ENCODE measurements at regions not wholly inside any gene's neighbourhood (a gene's known extent, or its start where the extent isn't known, plus 50 kb on each side); places are given as distances from the start of the nearest gene placed in this dataset.

DNA sequence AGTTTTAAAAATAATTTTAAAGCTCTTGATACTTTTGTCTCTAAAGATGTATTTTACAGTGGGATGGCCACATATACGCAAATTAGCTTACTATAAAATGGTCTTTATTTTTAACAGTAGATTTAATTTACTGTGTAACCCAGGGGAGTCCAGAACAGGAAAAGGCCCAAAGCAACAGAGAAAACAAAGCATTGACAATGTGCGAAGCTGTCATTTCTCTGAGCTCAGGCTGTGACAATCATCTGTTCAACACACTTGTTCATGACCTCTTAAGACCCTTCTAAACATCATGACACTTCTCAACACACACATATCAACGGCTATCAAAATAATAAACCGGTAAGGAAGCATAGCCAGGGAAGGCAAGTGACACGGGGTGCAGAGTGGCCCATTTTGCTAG is 499.6 kb upstream of the MPDZ start:
- TF ChIP-seq, protein P1, sequence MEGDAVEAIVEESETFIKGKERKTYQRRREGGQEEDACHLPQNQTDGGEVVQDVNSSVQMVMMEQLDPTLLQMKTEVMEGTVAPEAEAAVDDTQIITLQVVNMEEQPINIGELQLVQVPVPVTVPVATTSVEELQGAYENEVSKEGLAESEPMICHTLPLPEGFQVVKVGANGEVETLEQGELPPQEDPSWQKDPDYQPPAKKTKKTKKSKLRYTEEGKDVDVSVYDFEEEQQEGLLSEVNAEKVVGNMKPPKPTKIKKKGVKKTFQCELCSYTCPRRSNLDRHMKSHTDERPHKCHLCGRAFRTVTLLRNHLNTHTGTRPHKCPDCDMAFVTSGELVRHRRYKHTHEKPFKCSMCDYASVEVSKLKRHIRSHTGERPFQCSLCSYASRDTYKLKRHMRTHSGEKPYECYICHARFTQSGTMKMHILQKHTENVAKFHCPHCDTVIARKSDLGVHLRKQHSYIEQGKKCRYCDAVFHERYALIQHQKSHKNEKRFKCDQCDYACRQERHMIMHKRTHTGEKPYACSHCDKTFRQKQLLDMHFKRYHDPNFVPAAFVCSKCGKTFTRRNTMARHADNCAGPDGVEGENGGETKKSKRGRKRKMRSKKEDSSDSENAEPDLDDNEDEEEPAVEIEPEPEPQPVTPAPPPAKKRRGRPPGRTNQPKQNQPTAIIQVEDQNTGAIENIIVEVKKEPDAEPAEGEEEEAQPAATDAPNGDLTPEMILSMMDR (IDR thresholded peaks at IDR 0.05; ENCODE audit: low read depth, low read length): no peak
- no peak for TF ChIP-seq EZH2phosphoT487 (IDR thresholded peaks at IDR 0.05; ENCODE audit: low read depth)
- H3K79me2 ChIP-seq (ENCODE audit: low read length): no peaks in the 10 kb centered on the region
- no peaks in the 10 kb centered on the region for H3K9me3 ChIP-seq (ENCODE audit: insufficient read depth, low read length)
- no peak overlapping the region for H3K9ac ChIP-seq (ENCODE audit: low read length)
- H3K4me1 ChIP-seq (ENCODE audit: low read length): no peaks in the 10 kb centered on the region
- H3K27ac ChIP-seq (ENCODE audit: low read length): no peak overlapping the region
- no peaks in the 10 kb centered on the region for H4K20me1 ChIP-seq (ENCODE audit: insufficient read depth, low read length)
- no peaks in the 10 kb centered on the region for H3K27me3 ChIP-seq (ENCODE audit: low read depth, low read length)
- no peak overlapping the region for H3K4me3 ChIP-seq (ENCODE audit: low read length)
- H3K4me2 ChIP-seq (ENCODE audit: low read length): no peak overlapping the region
- H2AFZ ChIP-seq (ENCODE audit: low read depth, low read length): no peak overlapping the region
- no peaks in the 10 kb centered on the region for H3K36me3 ChIP-seq (replicated peaks; ENCODE audit: low read depth, low read length)

DNA sequence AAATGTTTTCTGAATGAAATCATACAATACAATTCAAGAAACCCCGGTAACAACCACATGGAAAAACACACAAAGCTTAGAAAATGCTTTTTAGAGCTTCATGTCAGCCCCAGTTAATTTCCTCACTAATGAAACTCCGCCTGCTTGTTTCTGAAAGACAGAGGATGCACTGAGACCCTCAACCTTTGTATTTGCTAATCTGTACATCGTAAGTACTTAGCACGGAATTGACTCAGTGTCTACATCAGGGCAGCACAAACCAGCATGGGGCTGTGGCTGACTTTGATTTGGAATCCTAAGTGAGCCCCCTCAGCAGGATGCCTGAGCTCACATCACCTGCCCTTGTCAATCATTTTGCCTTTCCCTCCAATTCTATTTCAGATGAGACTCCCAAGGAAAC is 499.1 kb upstream of the MPDZ start:
- no peaks in the 10 kb centered on the region for H3K79me2 ChIP-seq (ENCODE audit: low read length)
- no peak overlapping the region for H3K27ac ChIP-seq (ENCODE audit: low read length)
- no peak overlapping the region for H2AFZ ChIP-seq (ENCODE audit: low read depth, low read length)
- H3K27me3 ChIP-seq (ENCODE audit: low read depth, low read length): no peaks in the 10 kb centered on the region
- no peaks in the 10 kb centered on the region for H3K9me3 ChIP-seq (ENCODE audit: insufficient read depth, low read length)
- no peak overlapping the region for H3K4me3 ChIP-seq (ENCODE audit: low read length)
- no peaks in the 10 kb centered on the region for H3K4me1 ChIP-seq (ENCODE audit: low read length)
- H3K36me3 ChIP-seq (replicated peaks; ENCODE audit: low read depth, low read length): no peaks in the 10 kb centered on the region
- no peaks in the 10 kb centered on the region for H4K20me1 ChIP-seq (ENCODE audit: insufficient read depth, low read length)
- TF ChIP-seq, protein P1 (IDR thresholded peaks at IDR 0.05; ENCODE audit: low read depth, low read length): no peak
- no peak for TF ChIP-seq EZH2phosphoT487 (IDR thresholded peaks at IDR 0.05; ENCODE audit: low read depth)
- H3K4me2 ChIP-seq (ENCODE audit: low read length): no peak overlapping the region
- no peak overlapping the region for H3K9ac ChIP-seq (ENCODE audit: low read length)

DNA sequence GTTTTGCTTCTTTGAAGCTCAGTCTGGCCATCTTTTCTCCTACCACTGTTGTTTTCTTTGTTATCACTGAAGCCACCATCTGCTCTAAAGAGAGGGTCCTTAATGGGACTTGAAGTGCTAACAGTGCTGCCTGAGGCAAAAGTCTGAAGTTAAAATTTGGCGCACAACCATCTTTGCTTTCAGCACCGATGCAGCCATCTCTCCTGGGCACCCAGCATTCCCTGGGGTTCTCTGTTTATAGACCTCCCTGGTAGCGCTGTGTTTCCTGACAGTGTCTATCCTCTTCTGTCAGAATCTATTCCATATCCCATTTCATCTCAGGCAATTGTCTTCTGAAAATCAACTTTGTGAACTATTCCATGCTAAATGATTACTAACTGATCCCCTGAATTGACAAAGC is 491.5 kb upstream of the MPDZ start:
- H3K4me2 ChIP-seq (ENCODE audit: low read length): no peak overlapping the region
- no peak overlapping the region for H3K27ac ChIP-seq (ENCODE audit: low read length)
- H3K36me3 ChIP-seq (replicated peaks; ENCODE audit: low read depth, low read length): no peaks in the 10 kb centered on the region
- TF ChIP-seq, protein P1 (IDR thresholded peaks at IDR 0.05; ENCODE audit: low read depth, low read length): no peak
- TF ChIP-seq EZH2phosphoT487 (IDR thresholded peaks at IDR 0.05; ENCODE audit: low read depth): no peak
- no peak overlapping the region for H3K4me3 ChIP-seq (ENCODE audit: low read length)
- no peaks in the 10 kb centered on the region for H3K79me2 ChIP-seq (ENCODE audit: low read length)
- no peaks in the 10 kb centered on the region for H3K27me3 ChIP-seq (ENCODE audit: low read depth, low read length)
- no peaks in the 10 kb centered on the region for H4K20me1 ChIP-seq (ENCODE audit: insufficient read depth, low read length)
- no peak overlapping the region for H2AFZ ChIP-seq (ENCODE audit: low read depth, low read length)
- H3K9me3 ChIP-seq (ENCODE audit: insufficient read depth, low read length): no peaks in the 10 kb centered on the region
- no peak overlapping the region for H3K9ac ChIP-seq (ENCODE audit: low read length)
- H3K4me1 ChIP-seq (ENCODE audit: low read length): no peaks in the 10 kb centered on the region

DNA sequence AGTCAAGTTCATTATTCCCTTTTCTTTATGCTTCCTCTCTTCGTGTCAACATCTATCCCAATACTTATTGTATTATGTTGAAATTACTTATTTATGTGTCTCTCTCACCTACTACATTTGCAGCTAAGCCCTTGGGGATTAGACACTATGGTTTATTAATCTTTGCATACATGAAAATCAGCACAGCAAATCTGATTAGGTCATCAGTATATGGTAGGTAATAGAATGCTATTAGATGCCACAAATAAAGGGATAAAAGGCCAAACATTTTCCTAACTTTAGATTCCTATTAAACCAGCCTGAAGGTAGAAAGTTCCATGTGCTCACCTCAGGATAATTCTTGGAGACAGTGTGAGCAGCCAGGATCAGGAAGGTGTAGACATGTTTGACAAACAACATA is 490.1 kb upstream of the MPDZ start:
- Histone ChIP-seq H2AFZ (ENCODE audit: low read depth, low read length) (no peak overlapping the region), H3K4me3 (ENCODE audit: low read length) (no peak overlapping the region), H3K27me3 (ENCODE audit: low read depth, low read length) (no peaks in the 10 kb centered on the region), H3K4me2 (ENCODE audit: low read length) (no peak overlapping the region), H3K4me1 (ENCODE audit: low read length) (no peaks in the 10 kb centered on the region), H3K9ac (ENCODE audit: low read length) (no peak overlapping the region), H3K27ac (ENCODE audit: low read length) (no peak overlapping the region), H3K36me3 (replicated peaks; ENCODE audit: low read depth, low read length) (no peaks in the 10 kb centered on the region), H3K9me3 (ENCODE audit: insufficient read depth, low read length) (no peaks in the 10 kb centered on the region), H3K79me2 (ENCODE audit: low read length) (no peaks in the 10 kb centered on the region), H4K20me1 (ENCODE audit: insufficient read depth, low read length) (no peaks in the 10 kb centered on the region)
- no peak for TF ChIP-seq EZH2phosphoT487 (IDR thresholded peaks at IDR 0.05; ENCODE audit: low read depth)
- TF ChIP-seq, protein P1 (IDR thresholded peaks at IDR 0.05; ENCODE audit: low read depth, low read length): no peak

Measured in OCI-LY3 (cell line).